ENCODE measurements at regions not wholly inside any gene's neighbourhood (a gene's known extent, or its start where the extent isn't known, plus 50 kb on each side); places are given as distances from the start of the nearest gene placed in this dataset.

GRCh38 chr6:169986171-169986847 is 234.9 kb downstream of the ERMARD start:
- no peak overlapping the region for H3K4me2 ChIP-seq (ENCODE audit: low read length, poor library complexity, severe bottlenecking)
- 92% methylated on average over 30 of the region's 30 CpGs for WGBS

GRCh38 chr6:169985121-169986015 is 233.9 kb downstream of the ERMARD start:
- H3K36me3 ChIP-seq (ENCODE audit: control insufficient read depth in 1 of 2, insufficient read depth in 2 of 2, low read depth in 1 of 2, low read length in 2 of 2): no peaks in the 10 kb centered on the region
- no peak overlapping the region for H3K4ac ChIP-seq (ENCODE audit: low read depth in 1 of 2, low read length in 2 of 2)
- no peak overlapping the region for H3K23ac ChIP-seq (ENCODE audit: low read length in 2 of 2)
- H3K27ac ChIP-seq (ENCODE audit: low read length, poor library complexity, severe bottlenecking): no peak overlapping the region
- no peak overlapping the region for H4K8ac ChIP-seq (ENCODE audit: low read length)
- H2AFZ ChIP-seq (ENCODE audit: low read depth, low read length): no peak overlapping the region
- no peak overlapping the region for H3K4me2 ChIP-seq (ENCODE audit: low read length, poor library complexity, severe bottlenecking)
- no peak overlapping the region for H2BK120ac ChIP-seq (ENCODE audit: low read depth, low read length)
- H3K9ac ChIP-seq (ENCODE audit: low read length): no peak overlapping the region
- no peaks in the 10 kb centered on the region for H3K9me3 ChIP-seq (ENCODE audit: control insufficient read depth, low read length)
- no peaks in the 10 kb centered on the region for H3K4me1 ChIP-seq (ENCODE audit: control insufficient read depth, insufficient read depth, low read depth, low read length)
- no peak overlapping the region for H2BK12ac ChIP-seq (ENCODE audit: low read length in 2 of 2)
- no peak overlapping the region for H3K14ac ChIP-seq (ENCODE audit: low read length in 2 of 2)
- H2BK5ac ChIP-seq (ENCODE audit: low read depth, low read length, poor library complexity, severe bottlenecking): no peak overlapping the region
- DNase-seq: no peak
- no peak overlapping the region for H3K4me3 ChIP-seq (ENCODE audit: insufficient read depth in 1 of 2, low read depth in 1 of 2, low read length in 2 of 2)
- peaks cover 0 to 9% of the 10 kb centered on the region in 2 experiments for H3K27me3 ChIP-seq (ENCODE audit: control insufficient read depth in 1 of 2, insufficient read depth in 1 of 2, low read length in 2 of 2)
- 91% methylated on average over 38 of the region's 38 CpGs for WGBS
- no peak overlapping the region for H2AK5ac ChIP-seq (ENCODE audit: low read length, severe bottlenecking)
- no peak overlapping the region for H3K18ac ChIP-seq (ENCODE audit: low read depth in 1 of 2, low read length in 2 of 2)
- H4K91ac ChIP-seq (ENCODE audit: low read length): no peak overlapping the region
- H2BK15ac ChIP-seq (ENCODE audit: low read depth, poor library complexity, severe bottlenecking): no peak overlapping the region
- H3K79me1 ChIP-seq (replicated peaks; ENCODE audit: low read length, poor library complexity, severe bottlenecking): no peaks in the 10 kb centered on the region

More at GRCh38 chr6:169986171-169986847, 234.9 kb downstream of the ERMARD start:
- H3K36me3 ChIP-seq (ENCODE audit: control insufficient read depth in 1 of 2, insufficient read depth in 2 of 2, low read depth in 1 of 2, low read length in 2 of 2): no peaks in the 10 kb centered on the region
- no peak overlapping the region for H3K9ac ChIP-seq (ENCODE audit: low read length)
- H2BK120ac ChIP-seq (ENCODE audit: low read depth, low read length): no peak overlapping the region
- H3K14ac ChIP-seq (ENCODE audit: low read length in 2 of 2): no peak overlapping the region
- no peak overlapping the region for H4K8ac ChIP-seq (ENCODE audit: low read length)
- no peak overlapping the region for H3K23ac ChIP-seq (ENCODE audit: low read length in 2 of 2)
- H3K4me1 ChIP-seq (ENCODE audit: control insufficient read depth, insufficient read depth, low read depth, low read length): no peaks in the 10 kb centered on the region
- H3K27ac ChIP-seq (ENCODE audit: low read length, poor library complexity, severe bottlenecking): no peak overlapping the region
- H2BK12ac ChIP-seq (ENCODE audit: low read length in 2 of 2): no peak overlapping the region
- no peak overlapping the region for H2BK5ac ChIP-seq (ENCODE audit: low read depth, low read length, poor library complexity, severe bottlenecking)
- peaks cover 0 to 10% of the 10 kb centered on the region in 2 experiments for H3K27me3 ChIP-seq (ENCODE audit: control insufficient read depth in 1 of 2, insufficient read depth in 1 of 2, low read length in 2 of 2)
- no peak overlapping the region for H4K91ac ChIP-seq (ENCODE audit: low read length)
- no peak overlapping the region for H2BK15ac ChIP-seq (ENCODE audit: low read depth, poor library complexity, severe bottlenecking)
- no peak overlapping the region for H3K4me3 ChIP-seq (ENCODE audit: insufficient read depth in 1 of 2, low read depth in 1 of 2, low read length in 2 of 2)
- no peak overlapping the region for H3K4ac ChIP-seq (ENCODE audit: low read depth in 1 of 2, low read length in 2 of 2)
- no peak for DNase-seq
- H3K79me1 ChIP-seq (replicated peaks; ENCODE audit: low read length, poor library complexity, severe bottlenecking): no peaks in the 10 kb centered on the region
- no peak overlapping the region for H2AFZ ChIP-seq (ENCODE audit: low read depth, low read length)
- no peak overlapping the region for H3K18ac ChIP-seq (ENCODE audit: low read depth in 1 of 2, low read length in 2 of 2)
- no peaks in the 10 kb centered on the region for H3K9me3 ChIP-seq (ENCODE audit: control insufficient read depth, low read length)
- H2AK5ac ChIP-seq (ENCODE audit: low read length, severe bottlenecking): no peak overlapping the region

GRCh38 chr6:169984181-169985120 is 233.0 kb downstream of the ERMARD start:
- Histone ChIP-seq H3K4ac (ENCODE audit: low read depth in 1 of 2, low read length in 2 of 2) (no peak overlapping the region), H3K14ac (ENCODE audit: low read length in 2 of 2) (no peak overlapping the region), H3K18ac (ENCODE audit: low read depth in 1 of 2, low read length in 2 of 2) (no peak overlapping the region), H3K9ac (ENCODE audit: low read length) (no peak overlapping the region), H2AK5ac (ENCODE audit: low read length, severe bottlenecking) (no peak overlapping the region), H2BK15ac (ENCODE audit: low read depth, poor library complexity, severe bottlenecking) (no peak overlapping the region), H2AFZ (ENCODE audit: low read depth, low read length) (no peak overlapping the region), H2BK5ac (ENCODE audit: low read depth, low read length, poor library complexity, severe bottlenecking) (no peak overlapping the region), H4K91ac (ENCODE audit: low read length) (no peak overlapping the region), H3K9me3 (ENCODE audit: control insufficient read depth, low read length) (no peaks in the 10 kb centered on the region), H2BK120ac (ENCODE audit: low read depth, low read length) (no peak overlapping the region), H3K27ac (ENCODE audit: low read length, poor library complexity, severe bottlenecking) (no peak overlapping the region), H3K36me3 (ENCODE audit: control insufficient read depth in 1 of 2, insufficient read depth in 2 of 2, low read depth in 1 of 2, low read length in 2 of 2) (no peaks in the 10 kb centered on the region), H3K4me1 (ENCODE audit: control insufficient read depth, insufficient read depth, low read depth, low read length) (no peaks in the 10 kb centered on the region), H3K4me2 (ENCODE audit: low read length, poor library complexity, severe bottlenecking) (no peak overlapping the region), H2BK12ac (ENCODE audit: low read length in 2 of 2) (no peak overlapping the region), H3K79me1 (replicated peaks; ENCODE audit: low read length, poor library complexity, severe bottlenecking) (no peaks in the 10 kb centered on the region), H3K23ac (ENCODE audit: low read length in 2 of 2) (no peak overlapping the region), H3K27me3 (ENCODE audit: control insufficient read depth in 1 of 2, insufficient read depth in 1 of 2, low read length in 2 of 2) (peaks cover 0 to 13% of the 10 kb centered on the region in 2 experiments), H4K8ac (ENCODE audit: low read length) (no peak overlapping the region), H3K4me3 (ENCODE audit: insufficient read depth in 1 of 2, low read depth in 1 of 2, low read length in 2 of 2) (no peak overlapping the region)
- DNase-seq: no peak
- 88% methylated on average over 39 of the region's 40 CpGs for WGBS

All from mesenchymal stem cell (in vitro differentiated cells and primary cell).